IMR-90 (cell line): ENCODE measurements at regions not wholly inside any gene's neighbourhood (a gene's known extent, or its start where the extent isn't known, plus 50 kb on each side); places are given as distances from the start of the nearest gene placed in this dataset.

ENCODE experiments used
- ATAC-seq: fragments of 200-7000 bp; cut with Tn5 transposase; 2 replicates; pipeline ENCODE4 v1.9.1; 2020; ENCODE audit warnings: low read depth, mild to moderate bottlenecking, moderate library complexity
- BruUV-seq: library from RNA; stranded (reverse); fragments of 400-500 nt; replicated peaks from 2 replicates; lab custom pipeline; 2021; lab: Mats Ljungman, UMichigan
- CTCF ChIA-PET: fragments of 300-600 bp; formaldehyde crosslinking; extraction: SDS; loops from one replicate; lab custom pipeline; 2021; ENCODE audit warnings: antibody characterized with exemption; lab: Yijun Ruan, JAX
- POLR2A ChIA-PET: fragments of 300-600 bp; sonication (Branson Sonifier 250); formaldehyde crosslinking; loops from one replicate; lab custom pipeline; 2022; ENCODE audit warnings: antibody characterized with exemption; ENCODE audit not compliant: unreplicated experiment; lab: Charles Lee
- DNase-seq: peaks from one replicate; pipeline ENCODE4 v3.0.0; 2013
- H2AFZ ChIP-seq: replicated peaks from 2 replicates; pipeline ENCODE3; 2013; ENCODE audit warnings: low read length, mild to moderate bottlenecking; ENCODE audit not compliant: poor library complexity
- H2AK5ac ChIP-seq: 2 replicates; pipeline ENCODE4 v1.6.1; 2013; ENCODE audit warnings: low read depth, low read length, inconsistent platforms
- H2AK9ac ChIP-seq: replicated peaks from 2 replicates; pipeline ENCODE3; 2013; ENCODE audit warnings: mild to moderate bottlenecking, low read depth, low read length, moderate library complexity; ENCODE audit not compliant: poor library complexity
- H2BK120ac ChIP-seq: 2 replicates; pipeline ENCODE4 v1.6.1; 2013; ENCODE audit warnings: low read depth, low read length, inconsistent platforms
- H2BK15ac ChIP-seq: 3 replicates; pipeline ENCODE4 v1.6.1; 2013; ENCODE audit warnings: low read depth, low read length, inconsistent platforms
- H2BK20ac ChIP-seq: 2 replicates; pipeline ENCODE4 v1.6.1; 2013; ENCODE audit warnings: low read depth, mild to moderate bottlenecking, inconsistent platforms, low read length, moderate library complexity
- H2BK5ac ChIP-seq: 2 replicates; pipeline ENCODE4 v1.6.1; 2013; ENCODE audit warnings: mild to moderate bottlenecking, low read depth, low read length, inconsistent platforms; ENCODE audit not compliant: poor library complexity, severe bottlenecking
- H3K14ac ChIP-seq: replicated peaks from 2 replicates; pipeline ENCODE4 v1.6.1; 2013; ENCODE audit warnings: low read depth, low read length, inconsistent platforms
- H3K18ac ChIP-seq: 2 replicates; pipeline ENCODE4 v1.6.1; 2013; ENCODE audit warnings: low read depth, low read length, control low read depth
- H3K23ac ChIP-seq: 2 replicates; pipeline ENCODE4 v1.6.1; 2013; ENCODE audit warnings: low read depth, low read length, inconsistent platforms
- H3K27ac ChIP-seq: 2 replicates; pipeline ENCODE4 v1.5.1; 2013; ENCODE audit warnings: mild to moderate bottlenecking, control low read depth, low read length; ENCODE audit not compliant: insufficient read depth
- H3K27me3 ChIP-seq: 2 replicates; pipeline ENCODE4 v1.6.1; 2013; ENCODE audit warnings: low read length; ENCODE audit not compliant: control insufficient read depth, insufficient read depth
- H3K36me3 ChIP-seq: 2 replicates; pipeline ENCODE4 v1.6.1; 2013; ENCODE audit warnings: low read length, mixed read lengths; ENCODE audit not compliant: control insufficient read depth, insufficient read depth
- H3K4ac ChIP-seq: 2 replicates; pipeline ENCODE4 v1.6.1; 2013; ENCODE audit warnings: low read depth, low read length, inconsistent platforms
- H3K4me1 ChIP-seq: 2 replicates; pipeline ENCODE4 v1.6.1; 2013; ENCODE audit warnings: low read length, mixed read lengths; ENCODE audit not compliant: control insufficient read depth, insufficient read depth
- H3K4me2 ChIP-seq: 2 replicates; pipeline ENCODE4 v1.6.1; 2013; ENCODE audit warnings: low read depth, mild to moderate bottlenecking, control low read depth, low read length, moderate library complexity
- H3K4me3 ChIP-seq: 2 replicates; pipeline ENCODE4 v1.5.1; 2013; ENCODE audit warnings: low read depth, mild to moderate bottlenecking, control low read depth, low read length, moderate library complexity; ENCODE audit not compliant: insufficient read depth
- H3K56ac ChIP-seq: 2 replicates; pipeline ENCODE4 v1.6.1; 2013; ENCODE audit warnings: low read length, inconsistent platforms; ENCODE audit not compliant: insufficient read depth; ENCODE audit errors: extremely low read depth
- H3K79me1 ChIP-seq, 2 experiments: 2 replicates each; pipeline ENCODE4 v1.6.1; 2013; ENCODE audit warnings: low read length in 2 of 2, inconsistent platforms in 1 of 2, low read depth in 1 of 2
- H3K9ac ChIP-seq: 2 replicates; pipeline ENCODE4 v1.6.1; 2013; ENCODE audit warnings: low read depth, low read length, control low read depth
- H3K9me1 ChIP-seq: 2 replicates; pipeline ENCODE4 v1.6.1; 2013; ENCODE audit warnings: low read length, inconsistent platforms; ENCODE audit not compliant: insufficient read depth
- H3K9me3 ChIP-seq: 2 replicates; pipeline ENCODE4 v1.6.1; 2013; ENCODE audit warnings: low read length; ENCODE audit not compliant: control insufficient read depth, insufficient read depth
- H4K20me1 ChIP-seq: 2 replicates; pipeline ENCODE4 v1.6.1; 2013; ENCODE audit warnings: low read length, inconsistent platforms; ENCODE audit not compliant: insufficient read depth
- H4K5ac ChIP-seq: 2 replicates; pipeline ENCODE4 v1.6.1; 2013; ENCODE audit warnings: mild to moderate bottlenecking, low read depth, low read length, control low read depth
- H4K8ac ChIP-seq, 2 experiments: 2 replicates each; pipeline ENCODE4 v1.6.1; 2013; ENCODE audit warnings: low read depth in 2 of 2, low read length in 2 of 2, control low read depth in 1 of 2, inconsistent platforms in 1 of 2
- H4K91ac ChIP-seq: 2 replicates; pipeline ENCODE4 v1.6.1; 2013; ENCODE audit warnings: low read depth, low read length, inconsistent platforms; ENCODE audit not compliant: insufficient read depth
- CEBPB ChIP-seq: IDR thresholded peaks from 2 replicates; pipeline ENCODE4 v1.6.1; 2012; ENCODE audit warnings: low read depth, low read length, improper control_type of control experiment
- WGBS, 2 experiments: methylation state at CpG; one replicate each; pipeline versions ENCODE4 v1.1.5 to v1.1.7; 2013; ENCODE audit warnings: missing lambda C conversion rate in 2 of 2; ENCODE audit not compliant: insufficient read length in 1 of 2; ENCODE audit errors: extremely low coverage in 2 of 2; 5-methylcytosine and 5-hydroxymethylcytosine counted together
- dilution Hi-C: fragments of 300-500 bp; cut with HindIII; formaldehyde crosslinking; loops from one replicate; pipeline ENCODE4 v1.14.3; 2018; ENCODE audit warnings: low sequenced_read_pairs; ENCODE audit not compliant: unreplicated experiment
- in situ Hi-C: fragments of 300-500 bp; cut with MboI; formaldehyde crosslinking; loops from 3 replicates; pipeline ENCODE4 v1.14.3; 2019; ENCODE audit warnings: low sequenced_read_pairs, inconsistent platforms, mixed read lengths
- intact Hi-C: fragments of 100-400 bp; cut with micrococcal nuclease; formaldehyde crosslinking; loops from 2 replicates; pipeline ENCODE4 v1.10.0; 2022
- TF ChIP-seq, protein P1 (sequence below): conservative IDR thresholded peaks from 2 replicates; pipeline ENCODE4 v1.5.1; 2012; ENCODE audit warnings: mild to moderate bottlenecking, low read depth, low read length, improper control_type of control experiment

DNA sequence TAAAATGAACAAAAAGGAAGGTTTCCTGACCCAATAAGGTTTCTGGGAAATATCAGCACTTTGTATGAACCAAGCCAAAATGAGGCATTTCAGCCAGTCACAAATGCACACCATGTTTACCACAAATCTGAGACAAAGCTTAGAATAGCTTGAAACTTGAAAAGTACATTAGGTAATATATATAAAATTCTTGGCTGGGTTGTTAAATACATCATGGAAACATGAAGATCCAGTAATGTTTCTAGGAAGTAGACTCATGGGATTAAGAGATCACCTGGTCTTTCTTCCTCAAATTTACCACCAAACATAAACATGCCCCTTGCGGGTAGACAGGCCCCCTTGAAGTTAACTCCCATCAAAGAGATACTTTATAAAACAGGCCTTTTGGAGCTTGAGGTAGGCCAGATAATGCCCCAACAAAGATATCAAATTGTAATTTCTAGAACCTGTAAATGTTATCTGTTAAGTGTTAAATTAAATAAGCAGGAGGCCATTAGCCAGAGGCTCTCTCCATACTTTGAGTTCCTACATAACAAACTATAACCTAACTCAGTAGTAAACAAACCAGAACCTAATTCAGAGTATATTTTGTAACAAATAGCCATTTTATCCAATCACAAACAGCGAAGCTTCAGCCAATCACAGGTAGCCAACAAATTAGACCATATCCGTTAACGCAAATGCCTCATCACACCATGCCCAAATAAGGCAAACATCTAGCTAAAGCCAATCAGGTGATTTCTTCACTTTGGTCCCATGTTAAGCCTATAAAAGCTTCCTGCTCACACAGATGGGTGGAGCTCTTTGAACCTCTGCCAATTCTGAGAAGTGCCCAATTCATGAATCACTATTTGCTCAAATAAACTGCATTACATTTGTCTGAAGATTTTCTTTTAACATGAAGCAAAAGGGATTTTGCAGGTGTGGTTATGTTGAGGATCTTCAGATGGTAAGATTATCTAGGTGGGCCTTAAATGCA is 127.9 kb upstream of the TARS1 start:
- 100% methylated on average over 1 of the region's 4 CpGs; no CpG with 5 or more reads in 1 of the 2 experiments for WGBS, 2 experiments
- peak overlapping the region; percentile 92 for H4K91ac ChIP-seq
- H3K27ac ChIP-seq, result peak overlapping the region; percentile 65
- H3K27me3 ChIP-seq, result no peaks in the 10 kb centered on the region
- no TSS peak for BruUV-seq
- TF ChIP-seq, protein P1, sequence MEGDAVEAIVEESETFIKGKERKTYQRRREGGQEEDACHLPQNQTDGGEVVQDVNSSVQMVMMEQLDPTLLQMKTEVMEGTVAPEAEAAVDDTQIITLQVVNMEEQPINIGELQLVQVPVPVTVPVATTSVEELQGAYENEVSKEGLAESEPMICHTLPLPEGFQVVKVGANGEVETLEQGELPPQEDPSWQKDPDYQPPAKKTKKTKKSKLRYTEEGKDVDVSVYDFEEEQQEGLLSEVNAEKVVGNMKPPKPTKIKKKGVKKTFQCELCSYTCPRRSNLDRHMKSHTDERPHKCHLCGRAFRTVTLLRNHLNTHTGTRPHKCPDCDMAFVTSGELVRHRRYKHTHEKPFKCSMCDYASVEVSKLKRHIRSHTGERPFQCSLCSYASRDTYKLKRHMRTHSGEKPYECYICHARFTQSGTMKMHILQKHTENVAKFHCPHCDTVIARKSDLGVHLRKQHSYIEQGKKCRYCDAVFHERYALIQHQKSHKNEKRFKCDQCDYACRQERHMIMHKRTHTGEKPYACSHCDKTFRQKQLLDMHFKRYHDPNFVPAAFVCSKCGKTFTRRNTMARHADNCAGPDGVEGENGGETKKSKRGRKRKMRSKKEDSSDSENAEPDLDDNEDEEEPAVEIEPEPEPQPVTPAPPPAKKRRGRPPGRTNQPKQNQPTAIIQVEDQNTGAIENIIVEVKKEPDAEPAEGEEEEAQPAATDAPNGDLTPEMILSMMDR, result no peak
- TF ChIP-seq CEBPB, result peak; percentile 16; the same call in 1 of the 2 replicates
- dilution Hi-C loops (no loop called here), in situ Hi-C loops (no loop called here), intact Hi-C loops (loop anchor here (5.0 kb wide), 1 partner anchor 104 kb away; no protein-coding TSS in a partner anchor)
- H3K23ac ChIP-seq, result peak overlapping the region; percentile 94
- H2AFZ ChIP-seq, result peak overlapping the region; percentile 9
- peak overlapping the region; percentile 99 for H2BK20ac ChIP-seq
- no peak overlapping the region for H2AK9ac ChIP-seq
- H2BK120ac ChIP-seq, result peak overlapping the region; percentile 99
- no peak overlapping the region for H3K4me3 ChIP-seq
- ATAC-seq, result no peak
- H3K18ac ChIP-seq, result peak overlapping the region; percentile 99; the same call in 1 of the 2 replicates
- peaks cover 15% of the 10 kb centered on the region for H3K4me1 ChIP-seq
- DNase-seq, result peak; percentile 90
- ChIA-PET POLR2A (no interaction called here), CTCF (no interaction called here)
- H3K9me1 ChIP-seq, result peaks cover 10% of the 10 kb centered on the region
- H2AK5ac ChIP-seq, result peak overlapping the region; percentile 88
- H3K56ac ChIP-seq, result peak overlapping the region; percentile 71
- peak overlapping the region; percentile 100 for H2BK5ac ChIP-seq
- H4K8ac ChIP-seq, result peak overlapping the region; percentile 88 to 89
- peak overlapping the region; percentile 79; the same call in 1 of the 2 replicates for H4K5ac ChIP-seq
- peak overlapping the region; percentile 96 for H3K14ac ChIP-seq
- H2BK15ac ChIP-seq, result peak overlapping the region; percentile 88
- H3K79me1 ChIP-seq, result no peaks in the 10 kb centered on the region
- H4K20me1 ChIP-seq, result no peaks in the 10 kb centered on the region
- no peak overlapping the region for H3K9ac ChIP-seq
- H3K4me2 ChIP-seq, result no peak overlapping the region
- peak overlapping the region; percentile 91 for H3K4ac ChIP-seq
- no peaks in the 10 kb centered on the region for H3K9me3 ChIP-seq
- no peaks in the 10 kb centered on the region for H3K36me3 ChIP-seq
